Stomach (tissue), 8 donors: ENCODE measurements at regions not wholly inside any gene's neighbourhood (a gene's known extent, or its start where the extent isn't known, plus 50 kb on each side); places are given as distances from the start of the nearest gene placed in this dataset.

Experiments used
- DNase-seq, 2 donors: peaks; one replicate each; pipeline versions ENCODE4 v3.0.0 to v3.0.0-alpha.2; 2013 to 2019
- H3K27ac ChIP-seq, 5 donors: fragments of 200-600 bp in 4 of 5; sonication (generic) in 4 of 5; one replicate each; pipeline ENCODE4 v1.5.1; 2013 to 2019; ENCODE audit warnings: mild to moderate bottlenecking in 1 of 5, moderate library complexity in 1 of 5
- H3K27me3 ChIP-seq, 3 donors: fragments of 200-600 bp; sonication (generic); one replicate each; pipeline ENCODE4 v1.5.1; 2017 to 2019; ENCODE audit warnings: mixed run types in 1 of 3
- H3K36me3 ChIP-seq, 4 donors: fragments of 200-600 bp; sonication (generic); 1 replicate in 3 of 4; 2 replicates in 1 of 4; pipeline ENCODE4 v1.5.1; 2016 to 2019
- H3K4me1 ChIP-seq, 4 donors: fragments of 200-600 bp; sonication (generic); one replicate each; pipeline ENCODE4 v1.5.1; 2016 to 2019
- H3K4me3 ChIP-seq, 4 donors: fragments of 200-600 bp; sonication (generic) in 3 of 4; one replicate each; pipeline ENCODE4 v1.5.1; 2016 to 2019; ENCODE audit warnings: mild to moderate bottlenecking in 1 of 4
- H3K9me3 ChIP-seq, 4 donors: fragments of 200-600 bp; sonication (generic); one replicate each; pipeline ENCODE4 v1.5.1; 2016 to 2019
- EP300 ChIP-seq: sonication (generic); formaldehyde crosslinking; IDR thresholded peaks from one replicate; pipeline ENCODE4 v1.6.1; 2017; ENCODE audit warnings: antibody characterized with exemption
- POLR2A ChIP-seq, 4 donors: fragments of 450-650 bp; IDR thresholded peaks; one replicate each; pipeline ENCODE4 v1.6.1; 2016; ENCODE audit warnings: antibody characterized with exemption in 4 of 4, control low read depth in 2 of 4, mild to moderate bottlenecking in 1 of 4, moderate library complexity in 1 of 4
- POLR2AphosphoS5 ChIP-seq, 3 donors: sonication (generic); formaldehyde crosslinking; IDR thresholded peaks; one replicate each; pipeline ENCODE4 v1.6.1; 2016; ENCODE audit warnings: antibody characterized with exemption in 3 of 3
- WGBS, 5 donors: extraction: QIAGEN DNeasy Blood & Tissue Kit in 3 of 5; methylation state at CpG; one replicate each; pipeline versions ENCODE4 v1.1.5 to v1.1.7; 2013 to 2018; 5-methylcytosine and 5-hydroxymethylcytosine counted together
- intact Hi-C: fragments of 100-400 bp; cut with DNase I; formaldehyde crosslinking; loops from one replicate; pipeline ENCODE4 v1.15.1; 2023; ENCODE audit warnings: low total_unique reads
- TF ChIP-seq, protein P1 (sequence below), 7 experiments: fragments of 450-650 bp in 4 of 7; fragments of 200-600 bp in 3 of 7; sonication (generic) in 3 of 7; IDR thresholded peaks; one replicate each; pipeline ENCODE4 v1.5.1; 2016 to 2019; ENCODE audit warnings: antibody characterized with exemption in 7 of 7, control low read depth in 2 of 7, mild to moderate bottlenecking in 1 of 7
- donor health status: healthy with polysubstance abuse.
- donor health status: Bipolar disorder and iron deficiency.
- donor health status: healthy.

DNA sequence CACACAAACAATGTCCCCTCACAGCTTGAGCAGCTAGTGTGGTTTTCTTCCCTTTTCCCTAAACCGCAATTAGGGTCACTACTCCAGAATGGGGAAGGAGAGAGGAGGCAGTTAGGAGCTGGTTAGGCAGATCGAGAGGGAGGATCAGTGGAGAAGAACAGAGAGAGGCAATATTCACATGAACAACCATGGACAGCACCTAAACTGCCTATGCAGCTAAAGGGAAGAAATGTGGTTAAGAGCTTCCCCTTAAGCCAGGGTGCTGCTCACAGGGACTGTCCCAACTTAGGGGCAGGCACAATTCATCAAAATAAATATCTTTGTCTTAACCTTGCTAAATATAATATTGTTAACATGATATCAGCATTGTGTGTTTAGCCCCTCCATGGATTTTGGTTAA lies 359.3 kb upstream of the CDH18 start:
- intact Hi-C loops: no loop called here
- Histone ChIP-seq H3K9me3 (peaks cover 0 to 12% (median 10%) of the 10 kb centered on the region in 4 donors), H3K27me3 (no peaks in the 10 kb centered on the region), H3K4me1 (no peaks in the 10 kb centered on the region), H3K4me3 (no peak overlapping the region), H3K36me3 (no peaks in the 10 kb centered on the region), H3K27ac (no peak overlapping the region)
- TF ChIP-seq POLR2AphosphoS5 (IDR thresholded peaks at IDR 0.05) (no peak), POLR2A (IDR thresholded peaks at IDR 0.05) (no peak), EP300 (no peak)
- TF ChIP-seq, protein P1, sequence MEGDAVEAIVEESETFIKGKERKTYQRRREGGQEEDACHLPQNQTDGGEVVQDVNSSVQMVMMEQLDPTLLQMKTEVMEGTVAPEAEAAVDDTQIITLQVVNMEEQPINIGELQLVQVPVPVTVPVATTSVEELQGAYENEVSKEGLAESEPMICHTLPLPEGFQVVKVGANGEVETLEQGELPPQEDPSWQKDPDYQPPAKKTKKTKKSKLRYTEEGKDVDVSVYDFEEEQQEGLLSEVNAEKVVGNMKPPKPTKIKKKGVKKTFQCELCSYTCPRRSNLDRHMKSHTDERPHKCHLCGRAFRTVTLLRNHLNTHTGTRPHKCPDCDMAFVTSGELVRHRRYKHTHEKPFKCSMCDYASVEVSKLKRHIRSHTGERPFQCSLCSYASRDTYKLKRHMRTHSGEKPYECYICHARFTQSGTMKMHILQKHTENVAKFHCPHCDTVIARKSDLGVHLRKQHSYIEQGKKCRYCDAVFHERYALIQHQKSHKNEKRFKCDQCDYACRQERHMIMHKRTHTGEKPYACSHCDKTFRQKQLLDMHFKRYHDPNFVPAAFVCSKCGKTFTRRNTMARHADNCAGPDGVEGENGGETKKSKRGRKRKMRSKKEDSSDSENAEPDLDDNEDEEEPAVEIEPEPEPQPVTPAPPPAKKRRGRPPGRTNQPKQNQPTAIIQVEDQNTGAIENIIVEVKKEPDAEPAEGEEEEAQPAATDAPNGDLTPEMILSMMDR (IDR thresholded peaks at IDR 0.05): no peak
- DNase-seq: no peak
- WGBS, 5 donors: 81 to 94% (median 85%) methylated on average over 2 of the region's 2 CpGs

DNA sequence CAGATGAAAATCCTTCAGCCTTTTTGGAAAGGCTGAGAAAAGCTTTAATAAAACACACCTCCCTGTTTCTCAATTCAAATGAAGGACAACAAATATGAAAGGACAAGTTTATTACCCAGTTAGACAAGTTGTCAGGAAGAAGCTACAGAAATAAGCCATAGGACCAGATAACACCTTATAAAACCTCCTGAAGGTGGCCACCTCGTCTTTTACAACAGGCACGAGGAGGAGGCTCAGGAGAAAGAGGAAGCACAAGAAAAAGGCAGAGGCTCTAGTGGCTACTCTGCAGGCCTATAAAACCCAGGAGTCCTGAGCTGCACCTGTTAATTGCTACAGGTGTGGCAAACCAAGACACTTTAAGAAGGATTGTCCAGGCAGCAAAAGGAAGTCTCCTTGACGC lies 352.1 kb upstream of the CDH18 start:
- H3K27ac ChIP-seq: no peak overlapping the region
- TF ChIP-seq POLR2AphosphoS5 (IDR thresholded peaks at IDR 0.05) (no peak), POLR2A (IDR thresholded peaks at IDR 0.05) (no peak), EP300 (no peak)
- TF ChIP-seq, protein P1 (IDR thresholded peaks at IDR 0.05): no peak
- DNase-seq: no peak
- no peaks in the 10 kb centered on the region for H3K27me3 ChIP-seq
- 65 to 75% (median 74%) methylated on average over 3 of the region's 3 CpGs for WGBS, 5 donors
- H3K4me1 ChIP-seq: no peaks in the 10 kb centered on the region
- peaks cover 0 to 13% (median 0%) of the 10 kb centered on the region in 4 donors for H3K9me3 ChIP-seq
- H3K36me3 ChIP-seq: no peaks in the 10 kb centered on the region
- no peak overlapping the region for H3K4me3 ChIP-seq
- intact Hi-C loops: no loop called here

GRCh38 chr5:20335978-20336377 lies 348.0 kb upstream of the CDH18 start:
- 71 to 86% (median 79%) methylated on average over 2 of the region's 2 CpGs for WGBS, 5 donors
- no peak overlapping the region for H3K4me3 ChIP-seq
- DNase-seq: no peak
- intact Hi-C loops: no loop called here
- H3K27me3 ChIP-seq: no peaks in the 10 kb centered on the region
- H3K9me3 ChIP-seq: peaks cover 0 to 13% (median 0%) of the 10 kb centered on the region in 4 donors
- TF ChIP-seq EP300 (no peak), POLR2AphosphoS5 (IDR thresholded peaks at IDR 0.05) (no peak)
- TF ChIP-seq, protein P1 (IDR thresholded peaks at IDR 0.05): no peak
- H3K4me1 ChIP-seq: no peaks in the 10 kb centered on the region
- no peaks in the 10 kb centered on the region for H3K36me3 ChIP-seq
- no peak overlapping the region for H3K27ac ChIP-seq

DNA sequence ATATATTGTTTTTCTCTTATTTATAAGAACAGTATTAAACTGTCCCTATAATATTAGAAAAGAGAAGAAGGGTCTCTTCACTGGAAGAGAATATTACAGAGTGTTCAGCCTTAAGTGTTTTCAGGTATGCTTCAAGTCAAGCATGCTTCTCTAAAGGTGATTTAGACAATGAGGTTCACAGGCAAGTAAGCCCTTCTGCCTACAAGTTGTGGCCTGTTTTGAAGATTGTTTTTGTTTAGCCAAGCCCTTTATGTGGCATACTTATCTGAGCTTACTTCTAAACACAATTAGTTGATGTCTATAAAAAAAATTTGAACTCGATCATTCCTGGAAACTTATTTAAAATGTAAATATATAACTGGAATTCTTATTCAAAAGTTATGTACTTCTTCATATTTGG lies 343.8 kb upstream of the CDH18 start:
- Histone ChIP-seq H3K4me1 (no peaks in the 10 kb centered on the region), H3K36me3 (no peaks in the 10 kb centered on the region), H3K27ac (no peak overlapping the region), H3K9me3 (peaks cover 0 to 2% (median 0%) of the 10 kb centered on the region in 4 donors), H3K27me3 (no peaks in the 10 kb centered on the region), H3K4me3 (no peak overlapping the region)
- WGBS, 5 donors: 69 to 90% (median 86%) methylated on average over 1 of the region's 1 CpG
- no peak for DNase-seq
- TF ChIP-seq POLR2AphosphoS5 (IDR thresholded peaks at IDR 0.05) (no peak), EP300 (no peak), POLR2A (IDR thresholded peaks at IDR 0.05) (no peak)
- TF ChIP-seq, protein P1 (IDR thresholded peaks at IDR 0.05): no peak
- intact Hi-C loops: no loop called here
